HepG2 (cell line): ENCODE measurements at regions not wholly inside any gene's neighbourhood (a gene's known extent, or its start where the extent isn't known, plus 50 kb on each side); places are given as distances from the start of the nearest gene placed in this dataset.

Source experiments
- ATAC-seq: fragments of 200-7000 bp; cut with Tn5 transposase; 3 replicates; pipeline ENCODE4 v1.9.1; 2020; ENCODE audit warnings: mild to moderate bottlenecking, moderate library complexity
- BruUV-seq: library from RNA; stranded (reverse); fragments of 400-500 nt; replicated peaks from 2 replicates; lab custom pipeline; 2021; lab: Mats Ljungman, UMichigan
- CTCF ChIA-PET: fragments of 300-600 bp; formaldehyde crosslinking; extraction: SDS; loops from one replicate; lab custom pipeline; 2021; ENCODE audit warnings: low total read pairs, inconsistent platforms, low intra/inter-chr PET ratio; lab: Yijun Ruan, JAX
- POLR2A ChIA-PET: fragments of 350-600 bp; sonication (Branson Sonifier 250); formaldehyde crosslinking; loops from one replicate; lab custom pipeline; 2020; ENCODE audit warnings: antibody characterized with exemption, inconsistent platforms; lab: Yijun Ruan, JAX
- DNase-seq: peaks from one replicate; pipeline ENCODE4 v3.0.0-alpha.2; 2015; ENCODE audit warnings: low spot score
- FAIRE-seq: peaks from 3 replicates; lab custom pipeline; 2011; peaks lifted over from hg19 to GRCh38; lab: Jason Lieb, UNC
- H2AFZ ChIP-seq: one replicate; pipeline ENCODE4 v1.6.1; 2011; ENCODE audit warnings: low read length, inconsistent platforms
- H3K27ac ChIP-seq: fragments of 300-600 bp; 3 replicates; pipeline ENCODE4 v1.8.0; 2011; ENCODE audit warnings: mixed run types, mild to moderate bottlenecking, mixed read lengths, low read length, inconsistent platforms; ENCODE audit not compliant: insufficient read depth; ENCODE audit errors: extremely low read length
- H3K27me3 ChIP-seq, 2 experiments: fragments of 200-600 bp in 1 of 2; 2 replicates in 1 of 2; 3 replicates in 1 of 2; pipeline versions ENCODE4 v1.6.0 to v1.8.0; 2011; ENCODE audit warnings: low read length in 2 of 2, mild to moderate bottlenecking in 2 of 2, moderate library complexity in 2 of 2, inconsistent platforms in 1 of 2; ENCODE audit not compliant: insufficient read depth in 2 of 2, control insufficient read depth in 1 of 2
- H3K36me3 ChIP-seq, 2 experiments: fragments of 200-600 bp in 1 of 2; replicated peaks in 1 of 2; 2 replicates in 1 of 2; 3 replicates in 1 of 2; pipeline versions ENCODE4 v1.5.1 to v1.8.0; 2011; ENCODE audit warnings: low read length in 2 of 2, inconsistent platforms in 1 of 2; ENCODE audit not compliant: insufficient read depth in 2 of 2, control insufficient read depth in 1 of 2
- H3K4me1 ChIP-seq: 2 replicates; pipeline ENCODE4 v1.5.1; 2012; ENCODE audit warnings: low read length, inconsistent platforms; ENCODE audit not compliant: insufficient read depth
- H3K4me2 ChIP-seq: 2 replicates; pipeline ENCODE4 v1.6.0; 2011; ENCODE audit warnings: low read depth, low read length, inconsistent platforms
- H3K4me3 ChIP-seq, 3 experiments: fragments of 200-600 bp in 1 of 3; sonication (generic), shearing (Covaris generic) in 1 of 3; replicated peaks in 1 of 3; 2 replicates each; pipeline ENCODE4 v1.5.1; 2011 to 2016; ENCODE audit warnings: low read length in 3 of 3, inconsistent platforms in 2 of 3, low read depth in 2 of 3, mild to moderate bottlenecking in 2 of 3, control low read depth in 1 of 3, mixed read lengths in 1 of 3; ENCODE audit not compliant: insufficient read depth in 1 of 3
- H3K79me2 ChIP-seq: one replicate; pipeline ENCODE4 v1.6.1; 2011; ENCODE audit warnings: low read length, inconsistent platforms; ENCODE audit not compliant: insufficient read depth
- H3K9ac ChIP-seq: 2 replicates; pipeline ENCODE4 v1.6.0; 2011; ENCODE audit warnings: mild to moderate bottlenecking, low read depth, low read length, inconsistent platforms; ENCODE audit not compliant: insufficient read depth
- H3K9me3 ChIP-seq: 2 replicates; pipeline ENCODE4 v1.5.1; 2012; ENCODE audit warnings: mild to moderate bottlenecking, low read length
- H4K20me1 ChIP-seq: 2 replicates; pipeline ENCODE4 v1.6.0; 2011; ENCODE audit warnings: inconsistent platforms, mild to moderate bottlenecking, low read length, moderate library complexity; ENCODE audit not compliant: insufficient read depth
- GABPA ChIP-seq, 2 experiments: IDR thresholded peaks; 2 replicates each; pipeline ENCODE4 v1.6.1; 2011 to 2016; ENCODE audit warnings: low read depth in 2 of 2, low read length in 1 of 2, missing biosample characterization in 1 of 2, missing genetic modification characterization in 1 of 2
- NBN ChIP-seq: fragments of 450-650 bp; conservative IDR thresholded peaks from 2 replicates; pipeline ENCODE4 v1.6.1; 2017
- RCOR2 ChIP-seq: IDR thresholded peaks from 2 replicates; pipeline ENCODE4 v1.6.1; 2016; ENCODE audit warnings: missing biosample characterization, missing genetic modification reagents
- SKIL ChIP-seq: sonication (generic); formaldehyde crosslinking; IDR thresholded peaks from 2 replicates; pipeline ENCODE4 v1.8.0; 2022; ENCODE audit warnings: missing genetic modification reagents, mild to moderate bottlenecking, moderate library complexity, borderline replicate concordance
- SMAD3 ChIP-seq: sonication (generic); formaldehyde crosslinking; IDR thresholded peaks from 2 replicates; pipeline ENCODE4 v1.4.0; 2020; ENCODE audit warnings: missing genetic modification reagents
- SOX13 ChIP-seq, 3 experiments: fragments of 450-650 bp in 1 of 3; sonication (generic) in 1 of 3; formaldehyde crosslinking in 1 of 3; IDR thresholded peaks in 2 of 3; conservative IDR thresholded peaks in 1 of 3; 2 replicates each; pipeline versions ENCODE4 v1.5.0 to v1.6.1; 2016 to 2020; ENCODE audit warnings: antibody characterized with exemption in 1 of 3, mild to moderate bottlenecking in 1 of 3, missing compliant biosample characterization in 1 of 3, missing genetic modification reagents in 1 of 3, moderate library complexity in 1 of 3
- YEATS2 ChIP-seq: sonication (generic); formaldehyde crosslinking; IDR thresholded peaks from 2 replicates; pipeline ENCODE4 v1.4.0; 2020; ENCODE audit warnings: missing genetic modification reagents, borderline replicate concordance
- ZBTB1 ChIP-seq: sonication (generic); formaldehyde crosslinking; IDR thresholded peaks from 2 replicates; pipeline ENCODE4 v1.4.0; 2020; ENCODE audit warnings: missing genetic modification reagents, borderline replicate concordance
- ZBTB34 ChIP-seq: sonication (generic); formaldehyde crosslinking; IDR thresholded peaks from 2 replicates; pipeline ENCODE4 v1.8.0; 2022; ENCODE audit warnings: mild to moderate bottlenecking, missing genetic modification reagents
- ZBTB46 ChIP-seq: sonication (generic); formaldehyde crosslinking; IDR thresholded peaks from 2 replicates; pipeline ENCODE4 v1.4.0; 2020; ENCODE audit warnings: mild to moderate bottlenecking, missing genetic modification reagents, borderline replicate concordance
- ZFP62 ChIP-seq: sonication (generic); formaldehyde crosslinking; IDR thresholded peaks from 2 replicates; pipeline ENCODE4 v1.4.0; 2020; ENCODE audit warnings: missing genetic modification reagents
- ZNF326 ChIP-seq: sonication (generic); formaldehyde crosslinking; IDR thresholded peaks from 2 replicates; pipeline ENCODE4 v1.4.0; 2020; ENCODE audit warnings: missing genetic modification reagents, borderline replicate concordance
- ZNF687 ChIP-seq: sonication (generic); formaldehyde crosslinking; IDR thresholded peaks from 2 replicates; pipeline ENCODE4 v1.5.1; 2020; ENCODE audit warnings: mild to moderate bottlenecking, missing genetic modification reagents, moderate library complexity
- whole genome bisulfite sequencing: methylation state at CpG from one replicate; pipeline ENCODE4 v1.1.6; 2017; ENCODE audit warnings: low lambda C conversion rate; 5-methylcytosine and 5-hydroxymethylcytosine counted together
- in situ Hi-C: cut with HindIII; loops from 2 replicates; pipeline ENCODE4 v1.10.0; 2017; ENCODE audit warnings: low pct_unique_long_range_greater_than_20kb; ENCODE audit not compliant: extremely low pct_ligation_motif_present
- intact Hi-C: fragments of 100-400 bp; cut with micrococcal nuclease; formaldehyde crosslinking; loops from one replicate; pipeline ENCODE4 v1.10.0; 2022; ENCODE audit not compliant: unreplicated experiment

GRCh38 chr1:53381790-53382401 is 54.0 kb upstream of the LRP8 start:
- WGBS: 32% methylated on average over 8 of the region's 8 CpGs
- no peak overlapping the region for H3K27ac ChIP-seq
- CTCF ChIA-PET: no interaction called here
- no peak overlapping the region for H3K4me2 ChIP-seq
- H3K4me1 ChIP-seq: no peaks in the 10 kb centered on the region
- intact Hi-C loops: no loop called here
- peaks cover 2 to 58% of the 10 kb centered on the region in 2 experiments; a peak in 4 of 5 replicates for H3K27me3 ChIP-seq
- no peak overlapping the region for H2AFZ ChIP-seq
- H3K36me3 ChIP-seq: no peaks in the 10 kb centered on the region
- no TSS peak for BruUV-seq
- no peaks in the 10 kb centered on the region for H3K79me2 ChIP-seq
- POLR2A ChIA-PET: no interaction called here
- DNase-seq (no peak), ATAC-seq (no peak), FAIRE-seq (no peak)
- no peaks in the 10 kb centered on the region for H3K9me3 ChIP-seq
- no peak overlapping the region for H3K9ac ChIP-seq
- no peaks in the 10 kb centered on the region for H4K20me1 ChIP-seq
- in situ Hi-C loops: no loop called here
- H3K4me3 ChIP-seq: no peak overlapping the region
- no peak for TF ChIP-seq SKIL
- no peak for TF ChIP-seq SMAD3 (CRISPR knock-in tag)
- no peak for TF ChIP-seq ZNF326 (CRISPR knock-in tag)
- TF ChIP-seq SOX13 (IDR thresholded peaks at IDR 0.05): no peak
- no peak for TF ChIP-seq SOX13 (CRISPR knock-in tag; conservative IDR thresholded peaks at IDR 0.05 in 1 of 2, IDR thresholded peaks at IDR 0.05 in 1 of 2)
- TF ChIP-seq ZNF687 (CRISPR knock-in tag): no peak
- TF ChIP-seq GABPA (IDR thresholded peaks at IDR 0.05; ENCODE audit: low read depth, low read length): no peak
- no peak for TF ChIP-seq GABPA (CRISPR knock-in tag; IDR thresholded peaks at IDR 0.05; ENCODE audit: low read depth)
- TF ChIP-seq YEATS2: no peak
- no peak for TF ChIP-seq ZBTB1 (CRISPR knock-in tag)
- no peak for TF ChIP-seq ZFP62 (CRISPR knock-in tag)
- no peak for TF ChIP-seq RCOR2
- no peak for TF ChIP-seq NBN
- TF ChIP-seq ZBTB46 (CRISPR knock-in tag): no peak
- no peak for TF ChIP-seq ZBTB34 (CRISPR knock-in tag)
